G401 (cell line): ENCODE measurements at regions not wholly inside any gene's neighbourhood (a gene's known extent, or its start where the extent isn't known, plus 50 kb on each side); places are given as distances from the start of the nearest gene placed in this dataset.

Experiments
- DNase-seq: peaks from one replicate; pipeline ENCODE4 v3.0.0-alpha.2; 2015; ENCODE audit warnings: low spot score
- in situ Hi-C: cut with HindIII; loops from 2 replicates; pipeline ENCODE4 v1.10.0; 2016; ENCODE audit warnings: low sequenced_read_pairs, mixed read lengths

- in situ Hi-C loops, result no loop called here
- no peak for DNase-seq
These were observed 86.9 kb upstream of the NABP1 start for GRCh38 chr2:191591025-191591424.

- in situ Hi-C loops, result no loop called here
- no peak for DNase-seq
These were observed 84.1 kb upstream of the NABP1 start for GRCh38 chr2:191593622-191594385.

GRCh38 chr2:191597186-191597751 lies 80.7 kb upstream of the NABP1 start:
- no peak for DNase-seq

GRCh38 chr2:191598296-191598695 lies 79.6 kb upstream of the NABP1 start:
- in situ Hi-C loops, result no loop called here
- DNase-seq, result no peak

More at GRCh38 chr2:191597186-191597751, 80.7 kb upstream of the NABP1 start:
- in situ Hi-C loops, result no loop called here

- in situ Hi-C loops, result no loop called here
- DNase-seq, result no peak
These were observed 76.9 kb upstream of the NABP1 start for GRCh38 chr2:191601060-191601459.

- DNase-seq, result peak; percentile 79
- in situ Hi-C loops, result no loop called here
These were observed 73.8 kb upstream of the NABP1 start for GRCh38 chr2:191604154-191604553.

- in situ Hi-C loops, result no loop called here
- DNase-seq, result no peak
These were observed 70.8 kb upstream of the NABP1 start for GRCh38 chr2:191607096-191607495.

GRCh38 chr2:191610756-191611155 lies 67.2 kb upstream of the NABP1 start:
- in situ Hi-C loops, result no loop called here
- DNase-seq, result no peak

- in situ Hi-C loops, result no loop called here
- DNase-seq, result no peak
These were observed 66.3 kb upstream of the NABP1 start for GRCh38 chr2:191611614-191612013.

- in situ Hi-C loops, result no loop called here
- DNase-seq, result no peak
These were observed 65.4 kb upstream of the NABP1 start for GRCh38 chr2:191612496-191612895.

- no peak for DNase-seq
- in situ Hi-C loops, result no loop called here
These were observed 63.2 kb upstream of the NABP1 start for GRCh38 chr2:191614759-191615158.

- no peak for DNase-seq
- in situ Hi-C loops, result no loop called here
These were observed 62.3 kb upstream of the NABP1 start for GRCh38 chr2:191615596-191615995.

- no peak for DNase-seq
- in situ Hi-C loops, result no loop called here
These were observed 60.4 kb upstream of the NABP1 start for GRCh38 chr2:191617575-191617974.

GRCh38 chr2:191618046-191618780 lies 59.7 kb upstream of the NABP1 start:
- DNase-seq, result no peak
- in situ Hi-C loops, result no loop called here

- DNase-seq, result no peak
- in situ Hi-C loops, result no loop called here
These were observed 59.1 kb upstream of the NABP1 start for GRCh38 chr2:191618786-191619185.

GRCh38 chr2:191620144-191620543 lies 57.8 kb upstream of the NABP1 start:
- in situ Hi-C loops, result no loop called here
- DNase-seq, result no peak

- in situ Hi-C loops, result no loop called here
- DNase-seq, result no peak
These were observed 55.3 kb upstream of the NABP1 start for GRCh38 chr2:191622374-191623320.

GRCh38 chr2:191625016-191625415 lies 52.9 kb upstream of the NABP1 start:
- in situ Hi-C loops, result no loop called here
- no peak for DNase-seq

- in situ Hi-C loops, result no loop called here
- no peak for DNase-seq
These were observed 52.5 kb upstream of the NABP1 start for GRCh38 chr2:191625446-191625845.
